Right kidney (tissue), 1 donor: ENCODE measurements at regions not wholly inside any gene's neighbourhood (a gene's known extent, or its start where the extent isn't known, plus 50 kb on each side); places are given as distances from the start of the nearest gene placed in this dataset.

ENCODE experiments used
- DNase-seq: peaks from one replicate; pipeline ENCODE4 v3.0.0-alpha.2; 2016

DNA sequence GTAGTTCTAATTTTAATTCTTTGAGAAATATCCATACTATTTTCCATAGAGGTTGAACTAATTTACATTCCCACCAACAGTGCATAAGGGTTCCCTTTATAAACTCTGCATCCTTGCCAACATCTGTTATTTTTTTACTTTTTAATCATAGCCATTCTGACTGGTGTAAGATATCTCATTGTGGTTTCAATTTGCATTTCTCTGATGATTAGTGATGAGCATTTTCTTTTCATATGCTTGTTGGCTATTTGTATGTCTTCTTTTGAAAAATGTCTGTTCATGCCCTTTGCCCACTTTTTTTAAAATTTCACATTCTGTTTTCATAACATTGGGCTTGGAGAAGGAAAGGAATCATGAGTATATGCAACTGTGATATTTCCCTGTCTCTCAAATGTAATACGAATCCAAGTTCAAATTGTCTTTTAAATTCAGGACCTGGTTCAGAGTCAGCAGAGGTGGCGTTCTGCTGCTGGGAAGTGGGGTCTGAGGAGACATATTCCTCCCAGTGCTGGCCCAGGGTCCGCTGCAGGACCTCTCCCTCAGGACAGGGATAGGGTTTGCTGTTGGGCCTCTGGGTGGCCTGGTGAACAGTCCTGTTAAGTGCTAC is 81.2 kb upstream of the ETV6 start:
- peak; percentile 10 for DNase-seq

DNA sequence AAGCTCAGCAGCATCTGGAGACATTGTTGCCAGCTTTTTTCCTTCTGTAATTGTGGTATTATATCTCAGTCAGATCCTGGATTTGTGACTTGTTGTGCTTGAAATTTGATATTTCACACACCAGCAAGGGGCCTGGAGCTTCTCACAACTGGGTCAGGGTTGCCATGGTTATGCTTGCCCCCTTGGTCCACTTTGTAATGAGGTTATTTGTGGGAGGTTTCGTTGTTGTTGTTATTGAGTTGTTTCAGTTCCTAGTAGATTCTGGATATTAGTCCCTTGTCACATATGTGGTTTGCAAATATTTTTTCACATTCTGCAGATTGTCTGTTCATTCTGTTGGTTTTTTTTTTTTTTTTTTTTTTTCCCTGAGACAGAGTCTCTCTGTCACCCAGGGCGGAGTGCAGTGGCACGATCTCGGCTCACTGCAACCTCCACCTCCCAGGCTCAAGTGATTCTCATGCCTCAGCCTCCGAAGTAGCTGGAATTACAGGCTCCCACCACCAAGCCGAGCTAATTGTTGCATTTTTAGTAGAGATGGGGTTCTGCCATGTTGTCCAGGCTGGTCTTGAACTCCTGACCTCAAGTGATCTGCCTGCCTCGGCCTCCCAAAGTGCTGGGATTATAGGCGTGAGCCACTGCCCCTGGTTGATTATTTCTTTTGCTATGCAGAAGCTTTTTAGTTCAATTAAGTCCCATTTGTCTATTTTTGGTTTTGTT is 80.6 kb upstream of the ETV6 start:
- peak; percentile 32 for DNase-seq

DNA sequence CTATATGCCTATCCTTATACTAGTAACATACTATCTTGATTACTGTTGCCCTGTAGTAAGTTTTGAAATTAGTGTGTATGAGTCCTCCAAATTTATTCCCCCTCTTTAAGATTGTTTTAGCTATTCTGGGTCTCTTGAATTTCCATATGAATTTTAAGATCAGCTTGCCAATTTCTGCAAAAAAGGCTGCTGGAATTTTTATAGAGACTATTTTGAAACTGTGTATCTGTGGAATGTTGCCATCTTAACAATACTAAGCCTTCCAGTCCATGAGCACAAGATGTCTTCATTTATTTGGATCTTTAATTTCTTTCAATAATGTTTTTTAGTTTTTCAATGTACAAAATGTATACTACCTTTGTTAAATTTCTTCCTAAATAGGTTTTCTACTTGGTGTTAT is 79.8 kb upstream of the ETV6 start:
- DNase-seq: no peak

DNA sequence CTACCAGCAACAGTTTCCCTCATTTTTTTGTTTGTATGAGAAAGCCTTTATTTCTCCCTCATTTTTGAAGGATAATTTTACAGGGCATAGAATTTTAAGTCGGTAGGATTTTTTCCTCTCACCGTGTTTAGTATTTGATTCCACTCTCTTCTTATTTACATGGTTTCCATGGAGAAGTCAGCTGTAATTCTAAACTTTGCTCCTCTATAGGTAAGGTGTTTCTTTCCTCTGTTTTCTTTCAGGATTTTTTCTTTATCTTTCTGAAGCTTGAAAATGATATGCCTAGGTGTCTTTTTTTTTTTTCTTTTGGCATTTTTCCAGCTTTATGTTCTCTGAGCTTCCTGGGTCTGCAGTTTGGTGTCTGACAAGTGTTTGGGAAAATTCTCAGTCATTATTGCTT is 75.6 kb upstream of the ETV6 start:
- DNase-seq: no peak

DNA sequence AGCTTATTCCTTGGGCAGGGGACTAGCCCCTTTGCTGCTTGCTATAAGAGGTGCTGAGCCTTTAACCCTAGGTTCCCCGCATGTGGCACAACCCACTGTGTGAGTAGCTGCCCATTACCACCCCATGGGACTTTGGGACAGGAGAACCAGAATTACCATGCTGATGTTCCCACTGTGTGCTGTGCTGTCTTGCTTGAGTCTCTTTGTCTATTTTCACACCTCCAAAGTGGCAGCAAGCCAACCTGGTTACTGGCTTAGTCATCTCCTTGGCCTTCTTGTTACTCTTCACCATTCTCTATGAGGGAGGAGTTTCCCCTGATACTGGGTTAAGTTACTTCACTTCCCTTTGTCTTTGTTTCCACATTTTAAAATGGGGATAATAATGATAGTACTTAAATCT is 73.4 kb upstream of the ETV6 start:
- no peak for DNase-seq

DNA sequence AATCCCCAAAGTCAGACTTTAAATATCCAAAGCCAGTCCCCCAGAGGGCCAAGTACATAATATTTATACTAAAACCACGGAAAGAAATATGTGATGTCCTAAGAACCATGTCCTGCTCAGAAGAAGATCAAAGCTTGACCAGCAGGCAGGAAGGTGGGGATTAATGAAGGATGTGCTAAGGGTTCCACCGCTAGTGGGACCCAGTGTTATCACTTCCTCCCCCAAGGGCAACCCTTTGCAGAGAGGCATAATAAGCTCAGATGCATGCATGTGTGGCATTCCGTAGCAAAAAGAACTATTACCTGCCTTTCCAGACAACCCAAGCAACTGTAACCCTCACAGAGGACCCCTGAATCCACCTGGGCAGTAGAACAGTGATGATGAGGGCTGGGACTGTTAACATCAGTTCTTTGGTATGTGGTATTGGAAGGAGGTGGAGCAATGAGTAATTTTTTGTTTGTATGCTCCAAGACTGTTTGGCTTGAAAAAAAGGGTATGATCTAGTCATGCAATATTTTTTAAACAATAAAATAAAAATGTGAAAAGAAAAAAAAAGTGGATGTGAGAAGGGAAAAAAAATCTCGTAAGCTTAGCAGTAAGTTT is 71.7 kb upstream of the ETV6 start:
- no peak for DNase-seq

DNA sequence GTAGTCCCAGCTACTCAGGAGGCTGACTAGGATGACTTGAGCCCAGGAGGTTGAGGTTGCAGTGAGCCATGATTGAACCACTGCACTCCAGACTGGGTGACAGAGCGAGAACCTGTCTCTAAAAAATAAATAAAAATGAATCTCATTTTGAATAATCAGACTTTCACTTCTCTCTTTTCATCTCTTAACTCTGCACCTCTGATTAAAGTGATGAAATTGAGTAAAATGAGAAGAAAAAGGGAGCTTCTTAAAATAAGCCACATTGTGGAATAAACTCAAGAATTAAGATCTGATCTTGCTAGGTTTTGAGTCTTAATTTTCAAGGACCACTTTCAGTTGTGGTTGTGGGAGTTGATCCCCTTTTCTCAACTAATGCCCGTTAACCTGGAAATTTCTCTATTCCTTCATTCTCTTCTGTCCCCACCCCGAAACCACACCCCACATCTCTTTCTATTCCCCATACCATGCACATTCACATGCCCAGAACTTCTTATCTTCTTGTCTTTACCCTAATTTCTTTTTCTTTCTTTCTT is 70.9 kb upstream of the ETV6 start:
- no peak for DNase-seq

DNA sequence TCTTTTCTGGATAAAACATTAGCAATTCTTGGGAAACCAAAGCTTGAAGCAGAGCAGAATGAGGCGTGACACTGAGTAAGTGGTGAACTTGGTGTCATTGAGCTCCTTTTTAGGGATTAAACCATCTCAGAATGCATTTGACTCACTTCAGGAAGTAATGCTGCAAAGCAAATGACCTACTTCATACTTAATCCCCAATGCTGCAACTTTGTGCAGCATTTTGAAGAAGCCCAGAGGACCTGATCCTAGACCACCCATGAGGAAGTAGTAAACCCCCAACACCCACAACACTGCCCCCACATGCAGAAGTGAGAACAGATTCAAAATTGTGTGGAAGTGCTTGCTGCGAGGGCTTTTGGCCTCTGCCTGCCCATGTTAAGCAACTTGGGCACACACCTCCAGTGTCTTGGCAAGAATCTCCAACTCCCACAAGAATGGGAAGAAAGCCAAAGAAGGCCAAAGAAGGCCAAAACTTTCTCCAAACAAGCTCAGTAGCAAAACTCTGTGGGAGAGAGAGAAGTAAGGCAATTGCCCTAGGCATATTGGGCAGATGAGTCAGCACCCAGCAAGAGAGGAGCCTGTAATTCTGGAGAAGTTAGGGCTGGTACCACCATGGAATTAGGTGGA is 69.2 kb upstream of the ETV6 start:
- DNase-seq: no peak

DNA sequence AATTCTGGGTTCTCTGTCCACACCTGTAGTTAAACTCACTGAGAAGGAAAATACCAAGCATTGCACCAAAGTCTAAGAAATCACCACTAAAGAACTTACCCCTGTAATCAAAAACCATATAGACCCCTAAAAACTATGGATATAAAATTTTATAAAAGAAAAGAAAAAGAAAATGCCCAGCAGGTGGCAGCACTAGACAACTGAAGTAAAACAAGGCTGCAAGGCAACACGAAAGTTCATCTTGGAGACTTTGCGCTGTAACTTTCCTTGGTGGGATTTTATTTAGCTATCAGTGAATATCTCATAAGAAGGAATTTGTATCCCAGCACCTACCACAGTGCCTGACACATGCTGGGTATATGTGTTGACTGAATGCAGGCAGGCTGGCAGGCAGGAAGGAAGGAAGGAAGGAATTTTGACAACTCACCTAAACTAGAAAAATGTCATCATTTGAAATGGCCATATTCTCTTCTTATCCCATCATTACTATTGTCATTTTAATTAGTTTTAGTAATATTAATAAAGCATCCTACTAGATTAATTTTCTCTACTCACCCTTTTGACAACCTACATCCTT is 68.2 kb upstream of the ETV6 start:
- no peak for DNase-seq

DNA sequence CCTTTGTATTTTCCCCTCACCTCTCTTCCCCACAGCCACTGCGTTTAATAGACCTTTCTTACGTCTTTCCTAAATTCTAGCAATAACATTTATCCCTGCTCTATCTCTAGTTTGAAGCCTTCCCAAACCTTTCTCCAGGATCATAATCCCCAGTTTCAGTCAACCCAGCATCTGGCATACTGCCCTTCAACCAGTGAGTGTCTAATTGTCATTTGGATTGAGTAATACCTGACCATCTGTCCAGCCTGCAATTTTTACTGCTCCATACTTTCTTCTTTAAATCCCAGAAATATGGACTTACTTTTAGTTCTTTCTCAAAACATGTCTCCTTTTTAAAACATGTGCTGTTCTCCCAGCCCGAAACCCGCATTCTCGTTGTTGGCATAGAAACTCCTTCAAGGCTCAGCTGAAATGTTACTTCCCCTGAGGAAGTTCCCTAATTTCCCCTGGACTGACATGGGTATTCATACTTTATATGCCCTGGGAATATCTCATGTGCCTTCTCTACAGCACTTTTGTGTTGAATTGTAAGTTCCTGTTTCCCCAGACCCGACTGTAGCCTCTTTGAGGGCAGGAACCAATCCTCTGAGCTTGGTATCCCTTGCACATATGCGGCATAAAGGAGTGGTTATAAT is 65.1 kb upstream of the ETV6 start:
- no peak for DNase-seq

DNA sequence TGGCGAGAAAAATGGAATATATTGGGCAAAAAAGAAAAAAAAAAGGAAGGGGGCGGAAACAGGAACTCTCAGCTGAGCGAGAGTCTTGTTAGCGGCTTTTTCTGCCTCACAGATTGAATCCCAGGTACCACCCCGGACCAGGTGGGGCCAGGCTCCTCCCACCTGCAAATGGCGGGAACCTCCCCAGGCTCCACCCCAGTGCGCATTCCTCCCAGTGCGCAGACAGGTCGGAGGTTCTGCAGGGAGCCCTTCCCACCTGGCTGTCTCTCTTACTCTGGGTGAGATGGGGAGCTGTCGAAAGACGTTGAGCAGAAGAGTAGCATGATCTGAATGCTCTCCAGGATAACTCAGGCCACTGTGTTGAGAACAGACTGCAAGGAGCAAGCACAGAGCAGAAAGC is 57.0 kb upstream of the ETV6 start:
- no peak for DNase-seq

DNA sequence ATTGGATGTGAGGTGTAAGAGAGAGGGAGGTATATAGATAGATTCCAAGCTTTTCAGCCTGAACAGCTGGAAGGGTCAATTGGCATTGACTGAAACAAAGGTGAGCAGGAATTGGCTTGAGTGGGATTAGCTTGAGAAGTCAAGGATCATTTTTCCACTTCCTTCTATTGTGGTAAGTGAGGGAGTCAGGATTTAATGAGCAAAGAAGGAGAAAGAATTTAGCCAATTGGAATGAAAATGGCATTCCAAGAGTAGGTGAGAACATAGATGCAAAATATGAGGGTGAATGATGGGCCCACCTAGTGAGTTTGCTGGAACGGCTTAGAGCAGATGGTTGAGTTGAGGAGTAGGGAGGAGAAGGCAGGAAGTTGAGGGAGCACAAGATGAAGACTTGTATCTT is 56.5 kb upstream of the ETV6 start:
- DNase-seq: no peak

DNA sequence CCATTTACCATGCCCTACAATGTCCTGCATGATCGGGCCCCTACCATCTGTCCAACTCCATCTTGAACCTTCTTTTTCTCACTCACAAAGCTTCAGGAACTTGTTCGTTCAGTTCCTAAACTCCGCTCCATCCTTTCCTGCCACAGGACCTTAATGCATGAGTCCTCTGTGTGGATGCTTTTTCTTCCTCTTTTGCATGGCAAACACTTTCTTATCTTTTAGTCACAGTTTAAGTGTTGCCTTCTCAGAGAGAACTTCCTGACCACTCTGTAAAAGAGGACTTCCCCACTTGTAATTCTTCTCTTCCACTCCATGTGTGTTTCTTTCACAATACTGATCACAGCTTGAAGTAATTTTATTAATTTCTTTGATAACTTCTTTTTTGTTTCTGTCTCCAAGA is 54.4 kb upstream of the ETV6 start:
- no peak for DNase-seq

DNA sequence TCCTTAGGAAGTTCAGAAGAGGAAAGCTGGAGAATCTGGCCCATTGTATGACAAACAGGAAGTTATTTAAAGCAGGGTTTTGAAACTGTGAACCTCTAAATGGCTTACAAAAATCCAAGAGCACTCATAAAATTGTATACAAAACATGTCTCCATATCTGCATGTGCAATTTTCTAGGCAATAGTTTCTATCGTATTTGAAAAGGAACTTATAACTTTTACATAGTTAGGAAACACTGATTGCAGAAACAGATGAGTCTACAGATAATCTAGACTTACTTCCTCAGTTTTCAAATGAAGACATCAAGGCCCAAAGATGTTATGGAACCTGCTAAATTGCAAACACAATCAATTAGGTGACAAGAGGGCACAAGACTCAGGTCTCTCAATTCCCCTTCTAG is 53.3 kb upstream of the ETV6 start:
- DNase-seq: no peak

DNA sequence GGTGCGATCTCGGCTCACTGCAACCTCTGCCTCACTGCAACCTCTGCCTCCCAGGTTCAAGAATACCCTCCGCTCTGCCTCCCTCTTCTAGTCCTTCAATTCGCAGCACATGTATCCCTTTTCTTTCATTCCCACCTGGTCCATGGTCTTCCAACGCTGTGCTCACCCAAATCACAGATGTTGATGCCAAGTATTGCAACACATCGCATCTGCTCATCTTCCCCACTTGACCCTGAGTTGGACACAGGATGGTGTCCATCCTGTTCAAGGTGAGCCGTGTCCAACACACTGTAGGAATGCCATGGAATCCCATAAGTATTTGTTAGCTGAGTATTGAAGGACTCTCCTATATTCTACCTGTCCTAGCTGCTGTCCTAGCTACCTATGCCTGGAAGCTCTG is 50.6 kb upstream of the ETV6 start:
- DNase-seq: no peak
